ENCODE measurements at regions not wholly inside any gene's neighbourhood (a gene's known extent, or its start where the extent isn't known, plus 50 kb on each side); places are given as distances from the start of the nearest gene placed in this dataset.

- Histone ChIP-seq H3K9me1 (ENCODE audit: control insufficient read depth, insufficient read depth, low read length) (no peaks in the 10 kb centered on the region), H3K4me2 (ENCODE audit: insufficient read depth, low read length) (no peak overlapping the region), H2AFZ (ENCODE audit: low read depth, low read length) (no peak overlapping the region), H3K27me3 (ENCODE audit: control insufficient read depth in 2 of 2, insufficient read depth in 2 of 2, low read length in 2 of 2) (no peaks in the 10 kb centered on the region), H3K27ac (ENCODE audit: extremely low read depth, low read depth, low read length) (no peak overlapping the region), H3K9ac (ENCODE audit: insufficient read depth in 1 of 2, low read depth in 2 of 2, low read length in 2 of 2) (no peak overlapping the region), H4K20me1 (replicated peaks; ENCODE audit: control insufficient read depth, insufficient read depth, low read length) (no peaks in the 10 kb centered on the region), H3K36me3 (ENCODE audit: control insufficient read depth, insufficient read depth, low read length) (no peaks in the 10 kb centered on the region), H3K4me3 (no peak overlapping the region), H3K4me1 (replicated peaks in 1 of 2; ENCODE audit: control insufficient read depth in 2 of 2, insufficient read depth in 2 of 2, low read length in 2 of 2) (no peaks in the 10 kb centered on the region), H3K79me2 (ENCODE audit: control insufficient read depth, insufficient read depth, low read length) (no peaks in the 10 kb centered on the region), H3K9me3 (replicated peaks; ENCODE audit: control insufficient read depth, insufficient read depth, low read depth, low read length) (no peaks in the 10 kb centered on the region)
- no peak for ATAC-seq
- BruUV-seq (replicated peaks), result no TSS peak
- TF ChIP-seq PRPF4 (IDR thresholded peaks at IDR 0.05; ENCODE audit: insufficient read depth, low read depth, low read length, poor library complexity, severe bottlenecking) (no peak), RFX1 (IDR thresholded peaks at IDR 0.05) (peak; percentile 15; the same call in 1 of the 2 replicates)
- CTCF ChIA-PET (ENCODE audit: low intra/inter-chr PET ratio), result no interaction called here
- DNase-seq (ENCODE audit: extremely low read depth in 1 of 4, low spot score in 3 of 4), result no peak
- in situ Hi-C loops (cut with MboI) (no loop called here), intact Hi-C loops (cut with micrococcal nuclease) (no loop called here)
- WGBS (ENCODE audit: insufficient coverage, low coverage, missing lambda C conversion rate), result under 1% methylated on average over 11 of the region's 12 CpGs
- FAIRE-seq, result no peak
- POLR2A ChIA-PET, result interaction anchor here (0.5 kb wide), 1 partner anchor 218 kb away, joined by 5 read pairs; no protein-coding TSS in a partner anchor
Observed at GRCh38 chr14:38737686-38738407, 365.2 kb downstream of the SEC23A start.

- no peaks in the 10 kb centered on the region for H4K20me1 ChIP-seq (replicated peaks; ENCODE audit: control insufficient read depth, insufficient read depth, low read length)
- 0% methylated on average over 5 of the region's 5 CpGs for WGBS (ENCODE audit: insufficient coverage, low coverage, missing lambda C conversion rate)
- no peak overlapping the region for H3K9ac ChIP-seq (ENCODE audit: insufficient read depth in 1 of 2, low read depth in 2 of 2, low read length in 2 of 2)
- in situ Hi-C loops (cut with MboI), result no loop called here
- H3K27ac ChIP-seq (ENCODE audit: extremely low read depth, low read depth, low read length), result no peak overlapping the region
- TF ChIP-seq STAT5B (CRISPR knock-in tag; IDR thresholded peaks at IDR 0.05) (no peak), RFX1 (IDR thresholded peaks at IDR 0.05) (peak; percentile 57), KDM4B (IDR thresholded peaks at IDR 0.05; ENCODE audit: borderline replicate concordance in 2 of 2, low read depth in 1 of 2) (no peak), THRB (CRISPR knock-in tag; conservative IDR thresholded peaks at IDR 0.05) (no peak)
- no peak overlapping the region for H2AFZ ChIP-seq (ENCODE audit: low read depth, low read length)
- intact Hi-C loops (cut with micrococcal nuclease), result no loop called here
- ATAC-seq (no peak), DNase-seq (ENCODE audit: extremely low read depth in 1 of 4, low spot score in 3 of 4) (no peak), FAIRE-seq (no peak)
- ChIA-PET CTCF (ENCODE audit: low intra/inter-chr PET ratio) (no interaction called here), POLR2A (interaction anchor here (0.7 kb wide), 1 partner anchor 15 kb away, joined by 3 read pairs; no protein-coding TSS in a partner anchor)
- H3K27me3 ChIP-seq (ENCODE audit: control insufficient read depth in 2 of 2, insufficient read depth in 2 of 2, low read length in 2 of 2), result no peaks in the 10 kb centered on the region
- no peaks in the 10 kb centered on the region for H3K9me1 ChIP-seq (ENCODE audit: control insufficient read depth, insufficient read depth, low read length)
- BruUV-seq (replicated peaks), result no TSS peak
- H3K4me3 ChIP-seq, result no peak overlapping the region
- no peak overlapping the region for H3K4me2 ChIP-seq (ENCODE audit: insufficient read depth, low read length)
- H3K79me2 ChIP-seq (ENCODE audit: control insufficient read depth, insufficient read depth, low read length), result no peaks in the 10 kb centered on the region
- no peaks in the 10 kb centered on the region for H3K4me1 ChIP-seq (replicated peaks in 1 of 2; ENCODE audit: control insufficient read depth in 2 of 2, insufficient read depth in 2 of 2, low read length in 2 of 2)
- no peaks in the 10 kb centered on the region for H3K9me3 ChIP-seq (replicated peaks; ENCODE audit: control insufficient read depth, insufficient read depth, low read depth, low read length)
- H3K36me3 ChIP-seq (ENCODE audit: control insufficient read depth, insufficient read depth, low read length), result no peaks in the 10 kb centered on the region
Observed at GRCh38 chr14:38735005-38735404, 368.0 kb downstream of the SEC23A start.
